IMR-90 (cell line): ENCODE measurements at regions not wholly inside any gene's neighbourhood (a gene's known extent, or its start where the extent isn't known, plus 50 kb on each side); places are given as distances from the start of the nearest gene placed in this dataset.

Experiments
- ATAC-seq: fragments of 200-7000 bp; cut with Tn5 transposase; 2 replicates; pipeline ENCODE4 v1.9.1; 2020; ENCODE audit warnings: low read depth, mild to moderate bottlenecking, moderate library complexity
- BruUV-seq: library from RNA; stranded (reverse); fragments of 400-500 nt; replicated peaks from 2 replicates; lab custom pipeline; 2021; lab: Mats Ljungman, UMichigan
- CTCF ChIA-PET: fragments of 300-600 bp; formaldehyde crosslinking; extraction: SDS; loops from one replicate; lab custom pipeline; 2021; ENCODE audit warnings: antibody characterized with exemption; lab: Yijun Ruan, JAX
- POLR2A ChIA-PET: fragments of 300-600 bp; sonication (Branson Sonifier 250); formaldehyde crosslinking; loops from one replicate; lab custom pipeline; 2022; ENCODE audit warnings: antibody characterized with exemption; ENCODE audit not compliant: unreplicated experiment; lab: Charles Lee
- DNase-seq: peaks from one replicate; pipeline ENCODE4 v3.0.0; 2013
- H2AFZ ChIP-seq: replicated peaks from 2 replicates; pipeline ENCODE3; 2013; ENCODE audit warnings: low read length, mild to moderate bottlenecking; ENCODE audit not compliant: poor library complexity
- H2AK5ac ChIP-seq: 2 replicates; pipeline ENCODE4 v1.6.1; 2013; ENCODE audit warnings: low read depth, low read length, inconsistent platforms
- H2AK9ac ChIP-seq: replicated peaks from 2 replicates; pipeline ENCODE3; 2013; ENCODE audit warnings: mild to moderate bottlenecking, low read depth, low read length, moderate library complexity; ENCODE audit not compliant: poor library complexity
- H2BK120ac ChIP-seq: 2 replicates; pipeline ENCODE4 v1.6.1; 2013; ENCODE audit warnings: low read depth, low read length, inconsistent platforms
- H2BK15ac ChIP-seq: 3 replicates; pipeline ENCODE4 v1.6.1; 2013; ENCODE audit warnings: low read depth, low read length, inconsistent platforms
- H2BK20ac ChIP-seq: 2 replicates; pipeline ENCODE4 v1.6.1; 2013; ENCODE audit warnings: low read depth, mild to moderate bottlenecking, inconsistent platforms, low read length, moderate library complexity
- H2BK5ac ChIP-seq: 2 replicates; pipeline ENCODE4 v1.6.1; 2013; ENCODE audit warnings: mild to moderate bottlenecking, low read depth, low read length, inconsistent platforms; ENCODE audit not compliant: poor library complexity, severe bottlenecking
- H3K14ac ChIP-seq: replicated peaks from 2 replicates; pipeline ENCODE4 v1.6.1; 2013; ENCODE audit warnings: low read depth, low read length, inconsistent platforms
- H3K18ac ChIP-seq: 2 replicates; pipeline ENCODE4 v1.6.1; 2013; ENCODE audit warnings: low read depth, low read length, control low read depth
- H3K23ac ChIP-seq: 2 replicates; pipeline ENCODE4 v1.6.1; 2013; ENCODE audit warnings: low read depth, low read length, inconsistent platforms
- H3K27ac ChIP-seq: 2 replicates; pipeline ENCODE4 v1.5.1; 2013; ENCODE audit warnings: mild to moderate bottlenecking, control low read depth, low read length; ENCODE audit not compliant: insufficient read depth
- H3K27me3 ChIP-seq: 2 replicates; pipeline ENCODE4 v1.6.1; 2013; ENCODE audit warnings: low read length; ENCODE audit not compliant: control insufficient read depth, insufficient read depth
- H3K36me3 ChIP-seq: 2 replicates; pipeline ENCODE4 v1.6.1; 2013; ENCODE audit warnings: low read length, mixed read lengths; ENCODE audit not compliant: control insufficient read depth, insufficient read depth
- H3K4ac ChIP-seq: 2 replicates; pipeline ENCODE4 v1.6.1; 2013; ENCODE audit warnings: low read depth, low read length, inconsistent platforms
- H3K4me1 ChIP-seq: 2 replicates; pipeline ENCODE4 v1.6.1; 2013; ENCODE audit warnings: low read length, mixed read lengths; ENCODE audit not compliant: control insufficient read depth, insufficient read depth
- H3K4me2 ChIP-seq: 2 replicates; pipeline ENCODE4 v1.6.1; 2013; ENCODE audit warnings: low read depth, mild to moderate bottlenecking, control low read depth, low read length, moderate library complexity
- H3K4me3 ChIP-seq: 2 replicates; pipeline ENCODE4 v1.5.1; 2013; ENCODE audit warnings: low read depth, mild to moderate bottlenecking, control low read depth, low read length, moderate library complexity; ENCODE audit not compliant: insufficient read depth
- H3K56ac ChIP-seq: 2 replicates; pipeline ENCODE4 v1.6.1; 2013; ENCODE audit warnings: low read length, inconsistent platforms; ENCODE audit not compliant: insufficient read depth; ENCODE audit errors: extremely low read depth
- H3K79me1 ChIP-seq, 2 experiments: 2 replicates each; pipeline ENCODE4 v1.6.1; 2013; ENCODE audit warnings: low read length in 2 of 2, inconsistent platforms in 1 of 2, low read depth in 1 of 2
- H3K9ac ChIP-seq: 2 replicates; pipeline ENCODE4 v1.6.1; 2013; ENCODE audit warnings: low read depth, low read length, control low read depth
- H3K9me1 ChIP-seq: 2 replicates; pipeline ENCODE4 v1.6.1; 2013; ENCODE audit warnings: low read length, inconsistent platforms; ENCODE audit not compliant: insufficient read depth
- H3K9me3 ChIP-seq: 2 replicates; pipeline ENCODE4 v1.6.1; 2013; ENCODE audit warnings: low read length; ENCODE audit not compliant: control insufficient read depth, insufficient read depth
- H4K20me1 ChIP-seq: 2 replicates; pipeline ENCODE4 v1.6.1; 2013; ENCODE audit warnings: low read length, inconsistent platforms; ENCODE audit not compliant: insufficient read depth
- H4K5ac ChIP-seq: 2 replicates; pipeline ENCODE4 v1.6.1; 2013; ENCODE audit warnings: mild to moderate bottlenecking, low read depth, low read length, control low read depth
- H4K8ac ChIP-seq, 2 experiments: 2 replicates each; pipeline ENCODE4 v1.6.1; 2013; ENCODE audit warnings: low read depth in 2 of 2, low read length in 2 of 2, control low read depth in 1 of 2, inconsistent platforms in 1 of 2
- H4K91ac ChIP-seq: 2 replicates; pipeline ENCODE4 v1.6.1; 2013; ENCODE audit warnings: low read depth, low read length, inconsistent platforms; ENCODE audit not compliant: insufficient read depth
- BHLHE40 ChIP-seq: fragments of 150-350 bp; IDR thresholded peaks from 2 replicates; pipeline ENCODE4 v1.6.1; 2016; ENCODE audit warnings: mild to moderate bottlenecking, low read depth, low read length
- RFX5 ChIP-seq: IDR thresholded peaks from 2 replicates; pipeline ENCODE4 v1.8.0; 2012; ENCODE audit warnings: low read depth, mild to moderate bottlenecking, low read length, moderate library complexity
- WGBS, 2 experiments: methylation state at CpG; one replicate each; pipeline versions ENCODE4 v1.1.5 to v1.1.7; 2013; ENCODE audit warnings: missing lambda C conversion rate in 2 of 2; ENCODE audit not compliant: insufficient read length in 1 of 2; ENCODE audit errors: extremely low coverage in 2 of 2; 5-methylcytosine and 5-hydroxymethylcytosine counted together
- dilution Hi-C: fragments of 300-500 bp; cut with HindIII; formaldehyde crosslinking; loops from one replicate; pipeline ENCODE4 v1.14.3; 2018; ENCODE audit warnings: low sequenced_read_pairs; ENCODE audit not compliant: unreplicated experiment
- in situ Hi-C: fragments of 300-500 bp; cut with MboI; formaldehyde crosslinking; loops from 3 replicates; pipeline ENCODE4 v1.14.3; 2019; ENCODE audit warnings: low sequenced_read_pairs, inconsistent platforms, mixed read lengths
- intact Hi-C: fragments of 100-400 bp; cut with micrococcal nuclease; formaldehyde crosslinking; loops from 2 replicates; pipeline ENCODE4 v1.10.0; 2022

GRCh38 chr5:58182287-58182841 is 277.5 kb downstream of the PLK2 start:
- H3K9me1 ChIP-seq, result 0 out of 2 replicates have a peak, but pooled peaks cover 6% of the 10 kb centered on the region
- ATAC-seq, result no peak
- peak overlapping the region; percentile 9; the same call in 1 of the 2 replicates for H2BK20ac ChIP-seq
- H3K18ac ChIP-seq, result no peak overlapping the region
- ChIA-PET CTCF (no interaction called here), POLR2A (no interaction called here)
- H3K27me3 ChIP-seq, result no peaks in the 10 kb centered on the region
- intact Hi-C loops, result no loop called here
- DNase-seq, result no peak
- no peak overlapping the region for H3K4me3 ChIP-seq
- no peak overlapping the region; the same call in 1 of the 2 replicates for H3K14ac ChIP-seq
- TF ChIP-seq RFX5 (no peak), BHLHE40 (no peak)
- H3K36me3 ChIP-seq, result no peaks in the 10 kb centered on the region
- no peaks in the 10 kb centered on the region for H3K4me1 ChIP-seq
- H4K8ac ChIP-seq, result no peak overlapping the region
- no peak overlapping the region for H2BK5ac ChIP-seq
- no peaks in the 10 kb centered on the region for H3K9me3 ChIP-seq
- no peak overlapping the region; the same call in 1 of the 2 replicates for H3K4ac ChIP-seq
- no peak overlapping the region for H3K27ac ChIP-seq
- H2AK9ac ChIP-seq, result no peak overlapping the region
- H3K9ac ChIP-seq, result no peak overlapping the region
- H2AFZ ChIP-seq, result peak overlapping the region; percentile 34
- H3K23ac ChIP-seq, result peak overlapping the region; percentile 46; the same call in 1 of the 2 replicates
- no CpG with 5 or more reads among the region's 3 CpGs for WGBS, 2 experiments
- no TSS peak for BruUV-seq
- in situ Hi-C loops, result no loop called here
- H3K4me2 ChIP-seq, result no peak overlapping the region
- no peaks in the 10 kb centered on the region for H4K20me1 ChIP-seq
- H2BK15ac ChIP-seq, result peak overlapping the region; percentile 58; the same call in 1 of the 3 replicates
- dilution Hi-C loops, result no loop called here
- no peak overlapping the region for H4K91ac ChIP-seq
- no peak overlapping the region for H2AK5ac ChIP-seq
- H2BK120ac ChIP-seq, result peak overlapping the region; percentile 8
- no peaks in the 10 kb centered on the region for H3K79me1 ChIP-seq
- no peak overlapping the region for H4K5ac ChIP-seq
- no peak overlapping the region for H3K56ac ChIP-seq
